Mucosa of rectum (tissue), 2 donors: ENCODE measurements at regions not wholly inside any gene's neighbourhood (a gene's known extent, or its start where the extent isn't known, plus 50 kb on each side); places are given as distances from the start of the nearest gene placed in this dataset.

Experiments used
- H3K27ac ChIP-seq, 2 donors: one replicate each; pipeline ENCODE4 v1.7.0; 2013; ENCODE audit warnings: inconsistent platforms in 2 of 2, low read depth in 2 of 2, low read length in 2 of 2
- H3K27me3 ChIP-seq, 2 donors: one replicate each; pipeline ENCODE4 v1.7.0; 2013; ENCODE audit warnings: low read length in 2 of 2; ENCODE audit not compliant: control insufficient read depth in 2 of 2, insufficient read depth in 2 of 2
- H3K36me3 ChIP-seq, 2 donors: one replicate each; pipeline ENCODE4 v1.7.0; 2013; ENCODE audit warnings: low read length in 2 of 2; ENCODE audit not compliant: control insufficient read depth in 2 of 2, insufficient read depth in 2 of 2
- H3K4me1 ChIP-seq, 2 donors: one replicate each; pipeline ENCODE4 v1.7.0; 2013; ENCODE audit warnings: low read length in 2 of 2, mild to moderate bottlenecking in 1 of 2; ENCODE audit not compliant: control insufficient read depth in 2 of 2, insufficient read depth in 2 of 2
- H3K4me3 ChIP-seq, 2 donors: one replicate each; pipeline ENCODE4 v1.7.0; 2013; ENCODE audit warnings: low read length in 2 of 2
- H3K9ac ChIP-seq, 2 donors: one replicate each; pipeline ENCODE4 v1.7.0; 2013; ENCODE audit warnings: low read length in 2 of 2, low read depth in 1 of 2, mild to moderate bottlenecking in 1 of 2
- H3K9me3 ChIP-seq, 2 donors: one replicate each; pipeline ENCODE4 v1.7.0; 2013; ENCODE audit warnings: low read length in 2 of 2; ENCODE audit not compliant: control insufficient read depth in 2 of 2
- donor health status: healthy.
- donor health status: Normal muscosa, but diverticular disease.

- peaks cover 0 to 2% of the 10 kb centered on the region in 2 donors for H3K4me1 ChIP-seq
- H3K9ac ChIP-seq: no peak overlapping the region
- no peak overlapping the region for H3K27ac ChIP-seq
- no peak overlapping the region for H3K4me3 ChIP-seq
- no peaks in the 10 kb centered on the region for H3K36me3 ChIP-seq
- H3K9me3 ChIP-seq: no peaks in the 10 kb centered on the region
- H3K27me3 ChIP-seq: peaks cover 2 to 7% of the 10 kb centered on the region in 2 donors
These were observed 105.3 kb upstream of the NKX1-1 start for GRCh38 chr4:1511441-1512041.

- H3K9me3 ChIP-seq: no peaks in the 10 kb centered on the region
- no peak overlapping the region for H3K4me3 ChIP-seq
- H3K27ac ChIP-seq: no peak overlapping the region
- no peaks in the 10 kb centered on the region for H3K36me3 ChIP-seq
- peaks cover 2 to 8% of the 10 kb centered on the region in 2 donors for H3K27me3 ChIP-seq
- H3K4me1 ChIP-seq: peaks cover 0 to 2% of the 10 kb centered on the region in 2 donors
- no peak overlapping the region for H3K9ac ChIP-seq
These were observed 104.7 kb upstream of the NKX1-1 start for GRCh38 chr4:1510931-1511330.

GRCh38 chr4:1509366-1509765, 103.1 kb upstream of the NKX1-1 start:
- Histone ChIP-seq H3K4me3 (no peak overlapping the region), H3K9ac (no peak overlapping the region), H3K36me3 (no peaks in the 10 kb centered on the region), H3K9me3 (no peaks in the 10 kb centered on the region), H3K27ac (no peak overlapping the region), H3K4me1 (peaks cover 0 to 2% of the 10 kb centered on the region in 2 donors), H3K27me3 (peaks cover 2 to 6% of the 10 kb centered on the region in 2 donors)

- Histone ChIP-seq H3K9ac (no peak overlapping the region), H3K27me3 (peaks cover 2 to 6% of the 10 kb centered on the region in 2 donors), H3K9me3 (no peaks in the 10 kb centered on the region), H3K27ac (no peak overlapping the region), H3K4me1 (peaks cover 0 to 2% of the 10 kb centered on the region in 2 donors), H3K36me3 (no peaks in the 10 kb centered on the region), H3K4me3 (no peak overlapping the region)
These were observed 102.2 kb upstream of the NKX1-1 start for GRCh38 chr4:1508161-1509160.

GRCh38 chr4:1506956-1507721, 100.9 kb upstream of the NKX1-1 start:
- Histone ChIP-seq H3K27ac (no peak overlapping the region), H3K9me3 (no peaks in the 10 kb centered on the region), H3K4me1 (no peaks in the 10 kb centered on the region), H3K4me3 (no peak overlapping the region), H3K36me3 (no peaks in the 10 kb centered on the region), H3K27me3 (peaks cover 2 to 6% of the 10 kb centered on the region in 2 donors), H3K9ac (no peak overlapping the region)

- Histone ChIP-seq H3K9ac (no peak overlapping the region), H3K27me3 (peaks cover 0 to 6% of the 10 kb centered on the region in 2 donors), H3K27ac (no peak overlapping the region), H3K9me3 (no peaks in the 10 kb centered on the region), H3K4me1 (no peaks in the 10 kb centered on the region), H3K36me3 (no peaks in the 10 kb centered on the region), H3K4me3 (no peak overlapping the region)
These were observed 99.5 kb upstream of the NKX1-1 start for GRCh38 chr4:1505511-1506460.

GRCh38 chr4:1504595-1505500, 98.6 kb upstream of the NKX1-1 start:
- peaks cover 0 to 6% of the 10 kb centered on the region in 2 donors for H3K27me3 ChIP-seq
- H3K4me3 ChIP-seq: no peak overlapping the region
- H3K4me1 ChIP-seq: no peaks in the 10 kb centered on the region
- no peak overlapping the region for H3K9ac ChIP-seq
- H3K27ac ChIP-seq: no peak overlapping the region
- no peaks in the 10 kb centered on the region for H3K36me3 ChIP-seq
- H3K9me3 ChIP-seq: no peaks in the 10 kb centered on the region

- peaks cover 0 to 6% of the 10 kb centered on the region in 2 donors for H3K27me3 ChIP-seq
- H3K4me3 ChIP-seq: no peak overlapping the region
These were observed 97.6 kb upstream of the NKX1-1 start for GRCh38 chr4:1503583-1504471.

More at GRCh38 chr4:1503583-1504471, 97.6 kb upstream of the NKX1-1 start:
- H3K27ac ChIP-seq: no peak overlapping the region
- no peak overlapping the region for H3K9ac ChIP-seq
- H3K9me3 ChIP-seq: no peaks in the 10 kb centered on the region
- no peaks in the 10 kb centered on the region for H3K36me3 ChIP-seq
- H3K4me1 ChIP-seq: no peaks in the 10 kb centered on the region
